NCI-H2227 treated with DMSO at 0.1 percent for 48 hours (cell line): ENCODE measurements at regions not wholly inside any gene's neighbourhood (a gene's known extent, or its start where the extent isn't known, plus 50 kb on each side); places are given as distances from the start of the nearest gene placed in this dataset.

Experiments
- DNase-seq: peaks from one replicate; lab custom pipeline; 2025; lab: John Stamatoyannopoulos, UW

DNA sequence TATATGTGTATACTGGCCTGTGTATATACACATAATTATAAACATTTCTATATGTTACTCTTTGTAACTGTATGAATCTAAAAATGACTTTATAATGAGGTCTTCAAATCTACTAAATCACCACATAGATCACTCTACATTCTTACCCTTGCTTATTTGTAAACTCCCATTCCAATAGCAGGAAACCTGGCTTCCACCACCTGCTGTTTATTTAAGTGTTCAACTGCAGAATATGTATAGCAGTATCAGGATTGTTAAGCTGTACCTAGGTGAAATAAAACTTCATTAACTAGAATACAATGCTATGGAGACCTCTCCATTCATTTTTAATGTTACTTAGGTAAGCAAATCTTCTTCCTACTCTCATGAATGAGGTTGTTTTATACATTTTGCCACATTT is 1351.1 kb upstream of the B3GALT2 start:
- DNase-seq: no peak

DNA sequence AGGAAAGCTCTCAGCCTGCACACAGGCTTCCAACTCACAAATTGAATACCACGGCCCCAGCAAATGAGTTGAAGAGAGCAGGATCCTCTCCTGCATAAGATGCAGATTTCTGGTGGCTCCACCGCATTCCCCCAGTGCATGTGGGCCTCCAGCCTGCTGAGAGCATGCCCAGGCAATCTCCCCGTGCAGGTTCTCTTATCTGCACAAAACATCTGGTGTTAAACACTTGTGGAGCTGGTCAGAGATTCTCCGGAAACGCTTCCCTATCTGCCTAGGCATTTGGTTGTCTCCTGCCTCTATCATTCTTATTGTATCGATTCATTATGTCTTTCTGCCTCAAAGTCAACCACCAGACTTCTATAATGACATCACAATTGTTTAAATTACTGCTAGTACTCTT is 1349.0 kb upstream of the B3GALT2 start:
- DNase-seq: no peak

DNA sequence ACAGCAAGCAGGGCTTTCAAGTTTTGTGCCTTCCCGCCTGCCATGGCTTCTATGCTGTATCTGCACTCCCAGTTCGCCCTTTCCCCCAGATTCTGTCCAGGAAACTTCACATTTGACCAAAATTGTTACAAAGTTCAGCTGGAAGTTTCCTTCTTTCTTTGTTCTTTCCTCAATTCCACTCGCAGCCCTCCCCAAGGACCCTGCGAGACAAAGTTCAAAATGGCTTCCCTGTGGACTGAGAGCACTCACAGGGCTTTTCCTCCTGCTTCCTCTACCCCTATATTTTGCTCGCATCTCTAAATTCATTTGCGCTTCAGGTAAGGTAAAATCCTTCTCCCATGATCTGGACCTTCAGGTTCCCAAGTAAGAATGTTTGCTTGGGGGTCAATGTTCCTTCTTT is 1348.4 kb upstream of the B3GALT2 start:
- no peak for DNase-seq

DNA sequence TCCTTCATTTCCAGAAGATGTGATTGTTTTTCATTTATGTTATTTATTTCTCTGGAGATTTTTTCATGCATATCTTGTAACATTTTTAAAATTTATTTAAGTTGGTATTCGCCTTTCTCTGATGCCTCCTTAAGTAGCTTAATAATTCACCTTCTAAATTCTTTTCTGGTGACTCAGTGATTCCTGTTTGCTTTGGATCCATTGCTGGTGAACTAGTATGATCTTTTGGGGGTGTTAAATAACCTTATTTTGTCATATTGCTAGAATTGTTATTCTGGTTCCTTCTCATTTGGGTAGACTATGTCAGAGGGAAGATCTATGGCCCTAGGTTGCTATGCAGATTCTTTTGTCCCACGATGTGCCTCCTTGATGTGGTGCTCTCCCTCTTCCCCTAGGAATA is 1347.2 kb upstream of the B3GALT2 start:
- no peak for DNase-seq

DNA sequence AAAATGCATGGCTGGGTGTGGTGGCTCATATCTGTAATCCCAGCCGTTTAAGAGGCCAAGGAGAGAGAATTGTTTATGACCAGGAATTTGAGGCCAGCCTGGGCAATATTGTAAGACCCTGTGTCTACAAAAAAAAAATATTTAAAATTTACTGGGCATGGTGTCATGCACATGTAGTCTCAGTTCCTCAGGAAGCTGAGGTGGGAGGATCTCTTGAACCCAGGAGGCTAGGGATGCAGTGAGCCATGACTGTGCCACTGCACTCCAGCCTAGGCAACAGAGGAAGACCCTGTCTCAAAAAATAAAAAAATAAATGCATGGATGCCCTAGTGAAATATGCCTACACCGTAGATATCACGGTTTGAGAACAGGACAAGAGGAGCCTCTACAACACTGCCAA is 1331.2 kb upstream of the B3GALT2 start:
- no peak for DNase-seq

DNA sequence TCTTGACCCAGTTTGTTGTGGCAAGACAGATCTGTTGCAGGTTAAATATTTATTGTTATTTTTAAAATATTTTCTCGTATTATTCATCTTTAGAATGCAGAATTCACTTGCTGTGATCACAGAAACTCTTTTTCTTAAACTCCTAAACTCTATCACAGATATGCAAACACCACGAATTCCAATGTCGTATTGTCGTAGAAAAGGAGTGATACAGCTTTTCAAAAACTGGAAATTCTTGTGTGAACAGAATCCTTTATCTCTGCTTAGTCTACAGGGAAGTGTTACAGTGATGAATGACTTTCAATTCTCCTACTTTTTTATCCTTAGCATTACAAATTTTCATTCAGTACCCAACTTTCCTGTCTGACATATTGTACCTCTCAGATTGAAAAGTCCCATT is 1329.5 kb upstream of the B3GALT2 start:
- no peak for DNase-seq

DNA sequence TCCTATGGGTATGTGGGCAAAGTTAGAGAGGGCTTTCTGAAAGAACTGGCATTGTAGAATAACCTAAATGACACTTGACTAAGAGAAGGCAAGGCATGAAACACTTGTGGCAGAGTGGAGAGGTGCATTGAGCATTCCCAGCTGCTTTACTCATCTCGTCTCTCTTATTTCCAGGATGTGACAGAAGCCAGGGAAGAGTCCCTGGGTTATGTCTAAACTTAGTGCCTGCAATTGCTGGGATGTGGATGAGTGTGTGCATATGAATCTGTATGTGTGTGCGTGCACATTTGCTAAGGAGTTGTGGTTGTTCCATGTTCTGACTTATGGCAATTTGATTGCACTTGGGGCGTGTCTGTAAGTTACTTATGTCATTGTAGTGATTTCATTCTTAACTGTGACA is 1326.5 kb upstream of the B3GALT2 start:
- DNase-seq: no peak

DNA sequence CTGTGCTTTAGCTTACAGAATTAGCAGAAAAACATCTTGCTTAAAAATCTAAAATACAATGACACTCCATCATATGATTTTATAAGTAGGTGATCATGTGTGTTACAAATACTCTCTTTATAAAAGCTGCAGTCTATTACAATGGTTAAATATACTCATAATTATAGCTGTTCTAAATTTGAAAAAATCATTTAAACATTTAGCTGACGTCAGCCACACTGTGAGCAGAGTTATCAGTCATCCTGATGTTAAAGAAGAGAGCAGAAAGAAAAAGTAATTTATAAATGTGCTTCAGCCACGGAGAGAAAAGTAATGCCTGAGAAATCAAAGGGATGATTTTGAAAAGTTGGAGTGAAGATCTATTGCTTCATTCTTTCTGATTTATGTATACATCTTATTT is 1325.9 kb upstream of the B3GALT2 start:
- DNase-seq: no peak

DNA sequence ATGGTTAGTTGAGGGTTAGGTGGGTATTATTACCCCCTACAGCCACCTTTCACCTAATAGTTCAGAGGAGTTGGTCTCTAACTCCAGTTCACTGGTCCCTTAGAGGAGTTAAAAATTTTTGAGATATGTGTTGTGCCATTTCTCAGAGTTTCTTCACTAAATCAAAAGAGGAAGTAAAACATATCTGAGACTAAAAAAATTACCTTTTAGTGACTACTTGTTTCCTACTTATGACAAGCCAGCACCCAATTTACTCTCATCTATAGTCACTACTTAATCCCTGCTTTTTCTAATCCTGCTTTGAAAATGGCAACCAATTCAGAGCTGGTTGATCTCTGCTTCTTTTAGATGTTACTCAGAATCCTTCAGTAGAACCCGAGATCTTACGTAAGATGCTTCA is 1316.8 kb upstream of the B3GALT2 start:
- DNase-seq: no peak

DNA sequence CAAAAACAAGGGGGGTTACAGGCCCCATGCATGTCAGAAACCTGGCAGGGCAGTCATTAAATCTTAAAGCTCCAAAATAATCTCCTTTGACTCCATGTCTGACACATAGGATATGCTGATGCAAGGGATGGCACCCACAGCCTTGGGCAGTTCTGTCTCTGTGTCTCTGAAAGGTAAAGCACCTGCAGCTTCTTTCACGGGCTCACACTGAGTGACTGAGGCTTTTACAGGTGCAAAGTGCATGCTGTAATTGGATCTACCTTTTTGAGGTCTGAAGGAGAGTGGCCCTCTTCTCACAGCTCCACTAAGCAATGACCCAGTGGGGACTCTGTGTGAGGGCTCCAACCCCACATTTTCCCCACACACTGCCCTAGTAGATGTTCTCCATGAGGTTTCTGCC is 1309.0 kb upstream of the B3GALT2 start:
- DNase-seq: no peak

DNA sequence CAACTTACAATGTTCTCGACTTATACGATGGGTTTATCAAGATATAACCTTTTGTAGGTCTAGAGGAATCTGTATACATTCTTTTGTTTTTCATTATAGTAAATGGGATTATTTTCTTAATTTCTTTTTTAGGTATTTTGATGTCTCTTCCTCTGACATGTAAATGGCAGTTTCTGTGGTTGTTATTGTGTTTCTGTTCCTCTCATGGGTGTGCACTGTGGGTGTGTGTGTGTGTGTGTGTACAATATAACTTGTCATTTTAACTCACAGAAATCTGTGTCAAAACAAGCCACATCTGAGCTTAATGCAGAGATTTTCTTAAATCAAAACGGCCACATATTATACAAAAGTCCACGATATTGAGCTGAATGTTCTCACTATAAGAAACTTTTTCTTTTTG is 1300.8 kb upstream of the B3GALT2 start:
- DNase-seq: no peak

DNA sequence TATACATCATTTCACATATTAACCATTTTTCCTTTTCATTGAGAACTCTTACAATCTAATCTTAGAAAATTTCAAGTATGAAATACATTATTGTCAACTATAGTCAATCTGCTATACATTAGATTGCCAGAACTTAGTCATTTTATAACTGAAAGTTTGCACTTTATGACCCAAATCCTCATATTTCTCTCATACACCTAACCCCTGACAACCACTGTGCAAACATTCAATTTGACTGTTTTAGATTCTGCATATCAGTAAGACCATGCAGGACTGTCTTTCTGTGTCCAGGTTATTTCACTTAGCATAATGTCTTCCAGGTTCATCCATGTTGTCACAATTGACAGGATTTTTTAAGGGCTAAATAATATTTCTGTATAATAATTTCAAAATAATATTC is 1299.0 kb upstream of the B3GALT2 start:
- no peak for DNase-seq

DNA sequence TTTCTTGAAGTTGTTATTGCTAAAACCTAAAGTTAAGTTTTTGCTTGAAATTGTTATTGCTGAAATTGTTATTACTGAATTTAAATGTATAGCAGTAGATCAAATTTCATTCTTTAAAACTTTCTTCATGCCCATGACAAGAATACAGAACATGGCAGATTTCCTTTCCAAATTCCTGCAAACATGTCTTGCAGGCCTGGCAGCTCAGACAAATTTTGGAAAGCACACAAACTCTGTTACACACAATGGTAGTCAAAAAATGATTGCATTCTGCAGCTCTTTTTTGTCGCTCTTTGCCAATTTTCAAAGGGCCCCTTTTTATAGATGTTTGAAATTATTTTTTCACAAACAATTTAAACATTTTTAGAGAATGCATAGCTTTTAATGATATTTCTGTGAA is 1292.3 kb upstream of the B3GALT2 start:
- DNase-seq: no peak

DNA sequence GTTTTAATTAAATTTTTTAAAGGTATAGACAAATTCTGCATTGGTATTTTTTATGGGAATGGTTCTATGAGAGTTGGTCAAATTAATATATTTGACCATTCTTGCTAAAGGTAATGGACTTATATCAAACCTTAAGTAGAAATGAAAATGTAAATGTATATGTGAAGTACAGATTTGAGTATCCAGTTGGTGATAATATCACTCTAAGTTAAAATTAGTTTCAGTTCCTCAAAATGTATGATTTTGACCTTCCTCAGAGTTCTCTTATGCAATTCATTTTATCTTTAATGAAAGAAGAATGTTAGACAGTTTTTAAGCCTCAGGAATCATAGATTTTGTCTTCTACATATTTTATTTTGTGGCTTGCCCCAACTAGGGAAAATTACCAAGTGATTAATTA is 1291.5 kb upstream of the B3GALT2 start:
- no peak for DNase-seq

DNA sequence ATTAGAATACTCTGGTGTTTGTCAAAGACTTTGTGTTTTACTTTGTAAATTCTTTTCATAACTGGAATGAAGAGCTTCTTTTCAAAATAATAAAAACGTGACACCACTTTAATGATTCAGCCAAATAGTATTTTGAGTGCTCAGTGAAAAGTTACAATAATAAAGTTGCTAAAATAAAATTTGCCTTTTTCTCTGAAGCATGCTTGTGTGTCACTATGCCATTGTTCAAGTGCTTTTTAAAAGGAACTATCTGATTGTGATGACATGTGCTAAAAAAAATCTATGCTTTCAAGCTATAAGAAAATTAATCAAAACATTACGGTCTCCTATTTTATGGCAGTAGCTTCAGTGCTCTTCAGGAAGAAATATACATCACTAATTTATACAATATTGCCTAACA is 1290.5 kb upstream of the B3GALT2 start:
- DNase-seq: no peak

DNA sequence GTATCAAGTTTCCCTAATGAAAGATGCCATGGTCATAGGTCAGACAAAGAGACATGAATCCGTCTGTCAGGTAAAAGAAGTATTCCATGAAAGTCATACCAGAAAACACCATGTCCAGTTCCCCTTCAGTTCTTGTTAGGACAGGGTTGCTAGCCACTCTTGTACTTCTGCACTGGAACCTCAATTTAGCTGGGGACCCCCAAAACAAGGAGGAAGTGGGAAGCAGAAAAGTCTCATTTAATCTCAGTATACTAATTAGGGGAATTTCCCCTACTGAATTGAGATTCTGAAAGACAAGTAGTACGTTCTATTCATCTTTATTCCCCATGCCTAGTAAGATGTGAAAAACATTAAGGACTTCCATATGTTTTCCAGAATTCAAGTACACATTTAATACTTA is 1289.9 kb upstream of the B3GALT2 start:
- DNase-seq: no peak

DNA sequence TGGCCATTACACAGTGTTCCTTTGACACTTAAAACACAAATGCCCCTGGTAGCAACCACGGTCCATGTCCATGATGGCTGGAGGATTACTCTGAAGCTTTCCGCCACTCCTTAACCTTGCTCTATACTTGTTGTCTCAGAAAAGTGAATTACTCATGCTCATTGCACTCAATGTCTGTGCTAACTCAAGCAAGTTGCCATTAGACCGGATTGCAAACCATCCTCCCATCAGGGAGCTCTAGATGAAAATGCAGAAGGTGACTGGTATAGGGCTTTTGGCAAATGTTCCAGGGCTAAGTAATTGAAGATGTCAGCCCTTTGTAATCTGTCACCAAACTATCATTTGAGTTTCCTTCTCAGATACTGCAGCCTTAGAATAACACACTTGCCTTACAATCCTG is 1288.3 kb upstream of the B3GALT2 start:
- no peak for DNase-seq

DNA sequence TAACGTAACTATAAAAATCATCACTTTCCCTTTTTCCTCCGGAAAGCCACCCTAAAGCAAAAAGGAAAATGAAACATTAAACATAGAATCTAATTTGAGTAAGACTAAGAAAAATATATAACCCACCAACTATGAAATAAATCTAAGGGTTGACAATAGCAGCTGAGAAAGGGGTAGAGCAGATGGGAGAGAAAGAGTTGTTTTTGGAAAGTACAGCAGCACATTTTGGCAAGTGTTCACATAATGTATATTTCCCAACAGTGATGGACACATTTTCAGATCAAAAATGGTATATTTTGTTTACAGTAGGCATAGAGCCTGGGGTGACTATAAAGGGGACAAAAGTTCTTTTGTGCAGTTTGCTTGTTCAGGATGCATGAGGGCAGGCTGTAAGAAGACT is 1287.4 kb upstream of the B3GALT2 start:
- DNase-seq: no peak

DNA sequence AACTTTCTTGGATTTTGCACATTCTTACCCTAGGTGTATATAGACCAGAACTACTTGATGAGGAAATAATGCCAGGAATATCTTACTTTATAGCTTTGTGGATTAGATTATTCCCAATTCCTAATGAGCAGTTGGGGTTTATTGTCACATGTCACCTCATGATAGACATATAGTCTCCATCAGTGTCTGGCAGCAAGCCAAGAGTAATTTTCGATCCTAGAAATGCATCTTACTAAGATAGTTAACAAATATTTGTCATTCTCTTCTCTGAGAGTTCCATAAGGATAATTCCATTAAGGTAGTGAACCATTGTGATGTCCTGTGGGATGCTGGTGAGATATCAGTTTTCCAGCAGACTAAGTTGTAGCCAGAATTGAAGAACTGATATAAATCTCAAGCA is 1282.9 kb upstream of the B3GALT2 start:
- no peak for DNase-seq

DNA sequence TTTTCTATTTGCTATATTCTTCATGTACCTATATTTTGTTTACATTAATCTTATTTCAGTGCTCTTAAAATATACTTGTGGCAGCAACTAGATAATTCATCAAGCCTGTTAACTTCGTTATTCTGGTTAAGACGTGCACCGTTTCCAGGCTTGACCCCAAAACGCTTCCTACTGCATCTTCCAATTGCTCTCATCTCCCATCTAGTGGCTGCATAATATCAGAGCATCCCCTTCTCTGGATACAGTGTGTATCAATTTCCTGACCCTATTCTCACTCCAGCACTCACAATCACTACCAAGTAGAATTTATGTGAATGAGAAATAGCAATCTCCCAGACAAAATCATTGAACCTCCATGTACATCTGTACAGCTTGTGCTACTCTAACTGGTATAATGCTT is 1280.3 kb upstream of the B3GALT2 start:
- no peak for DNase-seq

DNA sequence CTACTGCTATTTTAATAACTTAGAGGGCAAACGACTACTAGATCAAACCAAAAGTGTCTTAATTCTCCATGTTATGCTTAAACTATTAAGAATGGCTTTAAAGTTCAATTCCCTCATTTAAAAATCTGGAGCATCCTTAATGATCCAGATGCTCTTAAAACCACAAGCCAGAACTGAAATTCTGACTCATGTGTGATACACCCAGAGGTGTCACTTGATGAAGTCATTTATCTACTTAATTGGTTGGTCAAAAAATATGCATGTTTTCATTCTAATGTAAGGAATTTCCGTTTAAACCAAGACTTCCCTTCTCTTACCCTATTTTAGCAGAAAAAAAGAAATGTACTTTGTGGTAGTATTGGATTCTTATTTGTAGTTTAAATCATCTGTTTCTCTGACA is 1261.2 kb upstream of the B3GALT2 start:
- DNase-seq: no peak

DNA sequence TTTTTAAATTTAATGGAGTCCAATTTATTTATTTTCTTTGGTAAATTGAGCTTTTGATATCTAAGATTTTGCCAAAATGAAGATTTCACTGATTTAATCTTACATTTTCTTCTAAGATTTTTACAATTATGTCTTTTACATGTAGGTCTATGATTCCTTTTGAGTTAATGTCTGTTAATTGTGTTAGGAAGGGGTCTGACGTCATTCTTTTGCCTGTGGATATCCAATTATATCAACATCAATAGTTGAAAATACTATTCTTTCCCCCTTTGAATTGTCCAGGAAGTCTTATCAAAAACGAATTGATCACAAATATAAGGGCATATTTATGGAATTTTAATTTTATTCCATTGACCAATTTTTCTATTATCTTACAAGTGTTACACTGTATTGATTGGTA is 1258.8 kb upstream of the B3GALT2 start:
- DNase-seq: no peak

DNA sequence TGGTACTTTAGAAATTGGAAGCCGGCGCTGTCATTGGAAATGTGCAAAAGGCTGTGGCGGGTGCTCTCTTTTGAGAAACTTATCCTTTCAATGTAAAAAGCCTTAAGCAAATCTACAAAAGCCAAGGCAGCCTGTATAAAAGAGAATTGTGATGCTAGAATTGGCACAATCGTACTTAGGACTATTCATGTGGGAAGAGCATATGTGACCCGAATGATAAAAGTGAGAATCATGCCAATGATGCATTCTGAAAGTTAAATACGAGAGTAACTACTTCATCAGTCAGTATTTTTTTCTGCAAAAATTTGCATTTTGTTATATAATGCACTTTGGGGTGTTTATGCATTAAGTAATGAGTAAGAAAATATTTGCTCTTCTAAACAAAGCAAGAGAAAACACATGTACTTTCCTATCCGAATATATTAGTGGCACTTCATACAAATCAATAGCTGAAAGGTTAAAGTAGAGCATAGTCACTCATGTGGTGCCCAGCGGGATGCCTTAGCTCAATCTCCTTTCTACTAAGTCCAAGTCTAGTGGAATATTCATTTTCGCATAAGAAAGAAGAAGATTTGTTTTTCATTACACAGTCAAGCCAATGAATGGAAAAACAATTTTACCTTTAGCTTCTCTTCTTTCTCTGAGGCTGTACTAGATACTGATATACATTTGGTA is 1256.6 kb upstream of the B3GALT2 start:
- DNase-seq: no peak

DNA sequence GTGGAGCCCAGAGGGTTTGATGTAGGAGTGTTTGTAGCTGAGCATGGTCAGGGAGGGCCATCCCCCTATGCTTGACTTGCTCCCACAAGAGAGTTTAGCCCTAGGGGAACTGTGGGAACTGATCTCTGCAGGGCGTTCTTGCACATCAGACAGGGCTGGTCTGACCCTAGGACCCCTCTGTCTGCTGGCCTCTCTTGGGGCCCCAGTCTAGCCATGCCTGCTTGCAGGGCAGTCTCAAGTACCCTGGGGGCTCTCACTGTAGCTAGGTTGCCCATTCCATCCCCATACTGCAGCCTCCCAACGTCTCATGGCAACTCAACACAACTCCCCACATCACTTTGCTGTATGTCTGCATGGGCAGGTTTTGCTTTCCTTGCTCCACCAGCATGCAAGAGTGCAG is 1250.7 kb upstream of the B3GALT2 start:
- no peak for DNase-seq

DNA sequence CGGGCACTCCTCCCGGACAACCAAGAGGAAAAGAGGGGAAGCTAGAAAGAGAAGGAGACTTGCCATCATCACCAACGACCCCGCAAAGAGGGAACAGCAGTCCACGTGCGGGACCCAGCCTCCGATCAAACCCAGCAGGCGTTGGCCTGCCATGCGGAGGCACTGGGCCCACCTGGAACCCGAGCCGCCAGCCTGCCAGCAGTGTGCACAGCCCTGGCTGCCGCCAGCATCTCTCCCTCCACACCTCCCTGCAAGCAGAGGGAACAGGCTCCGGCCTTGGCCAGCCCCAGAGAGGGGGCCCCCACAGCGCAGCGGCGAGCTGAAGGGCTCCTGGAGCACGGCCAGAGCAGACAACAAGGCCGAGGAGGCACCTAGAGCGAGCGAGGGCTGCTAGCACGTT is 1244.7 kb upstream of the B3GALT2 start:
- no peak for DNase-seq
